Ishikawa (cell line): ENCODE measurements at regions not wholly inside any gene's neighbourhood (a gene's known extent, or its start where the extent isn't known, plus 50 kb on each side); places are given as distances from the start of the nearest gene placed in this dataset.

Experiments
- CEBPB ChIP-seq: IDR thresholded peaks from 2 replicates; pipeline ENCODE4 v1.6.1; 2012
- CREB1 ChIP-seq: IDR thresholded peaks from 2 replicates; pipeline ENCODE4 v1.6.1; 2012; ENCODE audit warnings: low read depth
- EGR1 ChIP-seq: IDR thresholded peaks from 2 replicates; pipeline ENCODE4 v1.6.1; 2012
- EP300 ChIP-seq: IDR thresholded peaks from 2 replicates; pipeline ENCODE4 v1.6.1; 2012; ENCODE audit warnings: borderline replicate concordance
- FOXM1 ChIP-seq: IDR thresholded peaks from 2 replicates; pipeline ENCODE4 v1.6.1; 2012; ENCODE audit warnings: low read depth, borderline replicate concordance
- MAX ChIP-seq: IDR thresholded peaks from 2 replicates; pipeline ENCODE4 v1.6.1; 2012
- NFIC ChIP-seq: IDR thresholded peaks from 2 replicates; pipeline ENCODE4 v1.6.1; 2012
- RAD21 ChIP-seq: IDR thresholded peaks from 2 replicates; pipeline ENCODE4 v1.6.1; 2012; ENCODE audit warnings: low read depth
- REST ChIP-seq: IDR thresholded peaks from 2 replicates; pipeline ENCODE4 v1.6.1; 2012; ENCODE audit warnings: low read depth, mild to moderate bottlenecking
- TAF1 ChIP-seq: IDR thresholded peaks from 2 replicates; pipeline ENCODE4 v1.6.1; 2012; ENCODE audit warnings: low read depth, mild to moderate bottlenecking
- TCF12 ChIP-seq: IDR thresholded peaks from 2 replicates; pipeline ENCODE4 v1.6.1; 2012; ENCODE audit warnings: low read depth
- TEAD4 ChIP-seq: IDR thresholded peaks from 2 replicates; pipeline ENCODE4 v1.6.1; 2012
- USF1 ChIP-seq: IDR thresholded peaks from 2 replicates; pipeline ENCODE4 v1.6.1; 2012
- YY1 ChIP-seq: IDR thresholded peaks from 2 replicates; pipeline ENCODE4 v1.6.1; 2012; ENCODE audit warnings: low read depth
- ZBTB7A ChIP-seq: IDR thresholded peaks from 2 replicates; pipeline ENCODE4 v1.6.1; 2012; ENCODE audit warnings: low read depth

GRCh38 chr3:78174821-78175220, 1134.9 kb downstream of the ROBO2 start:
- no peak for TF ChIP-seq USF1
- no peak for TF ChIP-seq TCF12
- no peak for TF ChIP-seq YY1
- TF ChIP-seq NFIC, result no peak
- TF ChIP-seq EP300, result no peak
- TF ChIP-seq TEAD4, result no peak

GRCh38 chr3:78176869-78177268, 1137.0 kb downstream of the ROBO2 start:
- TF ChIP-seq TEAD4 (no peak), CEBPB (no peak; the same call in 1 of the 2 replicates), TAF1 (no peak), ZBTB7A (no peak), MAX (no peak), YY1 (no peak)

- TF ChIP-seq REST (no peak), NFIC (no peak), TAF1 (no peak), TEAD4 (no peak), CEBPB (no peak), ZBTB7A (no peak), YY1 (no peak), CREB1 (no peak)
These were observed 1137.9 kb downstream of the ROBO2 start for GRCh38 chr3:78177780-78178179.

- TF ChIP-seq CEBPB, result no peak
- no peak for TF ChIP-seq TCF12
- no peak for TF ChIP-seq TEAD4
- TF ChIP-seq MAX, result no peak
- no peak for TF ChIP-seq REST
- no peak for TF ChIP-seq EP300
- TF ChIP-seq EGR1, result no peak
- TF ChIP-seq RAD21, result no peak
- no peak for TF ChIP-seq YY1
- TF ChIP-seq FOXM1, result no peak
- no peak for TF ChIP-seq CREB1
- no peak for TF ChIP-seq ZBTB7A
- no peak for TF ChIP-seq NFIC
- TF ChIP-seq TAF1, result no peak
- TF ChIP-seq USF1, result no peak
These were observed 1138.3 kb downstream of the ROBO2 start for GRCh38 chr3:78178209-78178608.

GRCh38 chr3:78178740-78179363, 1139.0 kb downstream of the ROBO2 start:
- TF ChIP-seq CREB1 (no peak), ZBTB7A (no peak), MAX (no peak), REST (no peak), EP300 (no peak), TCF12 (no peak), FOXM1 (no peak), YY1 (no peak), CEBPB (no peak), RAD21 (no peak), USF1 (no peak)
